SIG-M5 treated with dmso at 0.1 percent for 504 hours (cell line): ENCODE measurements at regions not wholly inside any gene's neighbourhood (a gene's known extent, or its start where the extent isn't known, plus 50 kb on each side); places are given as distances from the start of the nearest gene placed in this dataset.
"Not testable (repeated sequence)": the region's sequence is repeated elsewhere in the genome, so short reads cannot be mapped to it uniquely, and the experiment has no call there.

ENCODE experiments used
- DNase-seq: peaks from one replicate; lab custom pipeline; 2025; ENCODE audit not compliant: unreplicated experiment; lab: John Stamatoyannopoulos, UW

DNA sequence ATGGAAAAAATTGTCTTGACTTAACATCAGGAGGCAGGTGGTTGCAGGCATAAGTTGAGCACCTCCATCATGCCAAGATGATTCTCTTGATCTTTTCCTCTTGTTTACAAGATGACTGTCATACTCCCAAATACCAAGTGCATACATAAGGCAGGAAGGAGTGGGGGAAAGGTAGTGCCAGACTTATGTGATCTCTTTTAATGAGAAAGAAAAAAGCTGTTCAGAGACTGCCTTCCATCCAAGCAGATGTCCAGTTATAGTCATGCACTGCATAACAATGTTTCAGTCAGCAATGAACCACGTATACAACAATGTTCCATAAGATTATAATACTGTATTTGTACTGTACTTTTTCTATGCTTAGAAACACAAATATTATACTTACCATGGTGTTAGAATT, 135.7 kb downstream of the EHF start:
- no peak for DNase-seq

DNA sequence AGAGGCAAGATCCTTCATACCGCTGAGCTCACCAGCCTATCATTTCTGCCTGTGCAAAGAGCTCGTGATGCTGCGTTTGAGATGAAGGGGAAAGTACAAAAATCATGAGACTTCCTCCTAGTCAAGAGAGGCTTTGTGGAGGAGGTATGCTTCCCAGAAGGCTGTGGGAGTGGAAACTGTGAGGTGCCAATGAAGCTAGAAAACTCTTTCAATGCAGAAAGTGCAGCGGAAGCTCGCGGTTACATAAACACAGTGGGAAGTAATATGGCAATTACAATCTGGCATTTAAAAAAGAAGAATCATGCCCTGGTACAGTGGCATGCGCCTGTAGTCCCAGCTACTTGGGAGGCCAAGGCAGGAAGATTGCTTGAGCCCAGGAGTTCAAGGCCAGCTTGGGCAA, 134.8 kb downstream of the EHF start:
- no peak for DNase-seq

DNA sequence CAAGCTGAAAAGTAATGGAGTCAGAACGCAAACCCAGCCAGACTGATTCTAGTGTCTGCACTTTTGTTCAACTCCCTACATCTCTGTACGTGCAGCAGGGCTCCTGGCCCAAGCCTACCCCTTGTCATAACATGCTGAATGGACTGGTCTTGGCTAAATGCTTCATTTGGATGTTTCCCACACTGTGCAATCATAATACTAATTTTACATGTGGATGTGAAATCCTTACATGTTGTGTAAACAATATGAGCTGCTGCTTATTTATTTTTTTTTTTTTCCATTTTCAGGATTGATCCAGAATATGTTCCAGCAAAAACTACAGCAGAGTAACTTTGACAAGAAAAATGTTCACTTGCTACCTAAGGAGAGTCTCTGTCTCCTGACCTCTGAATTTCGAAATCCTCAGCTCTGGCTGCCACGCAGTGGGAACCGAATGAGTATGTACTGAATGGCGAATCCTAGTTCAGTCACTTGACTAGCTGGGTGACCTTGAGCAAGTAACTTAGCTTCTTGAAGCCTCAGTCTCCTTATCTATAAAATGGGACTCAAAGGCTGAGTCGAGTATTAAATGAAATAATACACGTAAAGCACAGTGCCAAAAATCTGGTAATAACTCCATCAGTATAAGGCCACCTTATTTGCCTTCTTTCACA, 133.4 kb downstream of the EHF start:
- DNase-seq = no peak

DNA sequence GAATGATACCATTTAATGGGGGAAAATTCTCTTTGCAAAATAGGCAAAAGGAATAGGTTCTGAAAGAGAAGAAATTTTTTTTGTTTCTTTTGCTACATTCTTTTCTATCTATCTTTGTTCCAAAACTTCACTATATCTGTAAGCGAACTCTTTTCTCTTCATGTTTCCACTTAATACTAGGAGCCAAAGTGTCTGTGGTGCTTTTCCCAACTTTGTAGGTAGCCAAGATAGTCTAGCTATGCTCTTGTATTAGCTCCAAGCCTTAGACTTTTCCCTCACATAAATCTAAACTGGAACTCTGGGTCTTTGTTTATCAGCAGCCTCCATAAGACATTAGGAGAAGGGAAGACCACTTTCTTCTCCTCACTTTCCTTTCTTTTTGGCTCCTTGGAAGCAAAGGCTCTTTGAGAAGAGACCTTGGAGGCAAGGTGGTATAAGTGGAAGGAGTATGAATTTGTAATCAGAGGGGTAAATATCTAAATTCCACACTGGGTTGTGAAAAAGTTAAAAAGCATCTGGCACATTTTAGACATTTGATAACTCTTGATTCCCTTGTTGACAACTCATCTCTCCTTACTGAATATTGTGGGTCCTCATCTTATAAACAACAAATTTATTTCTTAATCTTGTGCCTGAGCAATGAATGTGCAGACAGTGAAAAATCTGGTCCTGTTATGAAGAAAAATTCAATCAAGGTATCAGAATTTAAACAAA, 130.0 kb downstream of the EHF start:
- no peak for DNase-seq

DNA sequence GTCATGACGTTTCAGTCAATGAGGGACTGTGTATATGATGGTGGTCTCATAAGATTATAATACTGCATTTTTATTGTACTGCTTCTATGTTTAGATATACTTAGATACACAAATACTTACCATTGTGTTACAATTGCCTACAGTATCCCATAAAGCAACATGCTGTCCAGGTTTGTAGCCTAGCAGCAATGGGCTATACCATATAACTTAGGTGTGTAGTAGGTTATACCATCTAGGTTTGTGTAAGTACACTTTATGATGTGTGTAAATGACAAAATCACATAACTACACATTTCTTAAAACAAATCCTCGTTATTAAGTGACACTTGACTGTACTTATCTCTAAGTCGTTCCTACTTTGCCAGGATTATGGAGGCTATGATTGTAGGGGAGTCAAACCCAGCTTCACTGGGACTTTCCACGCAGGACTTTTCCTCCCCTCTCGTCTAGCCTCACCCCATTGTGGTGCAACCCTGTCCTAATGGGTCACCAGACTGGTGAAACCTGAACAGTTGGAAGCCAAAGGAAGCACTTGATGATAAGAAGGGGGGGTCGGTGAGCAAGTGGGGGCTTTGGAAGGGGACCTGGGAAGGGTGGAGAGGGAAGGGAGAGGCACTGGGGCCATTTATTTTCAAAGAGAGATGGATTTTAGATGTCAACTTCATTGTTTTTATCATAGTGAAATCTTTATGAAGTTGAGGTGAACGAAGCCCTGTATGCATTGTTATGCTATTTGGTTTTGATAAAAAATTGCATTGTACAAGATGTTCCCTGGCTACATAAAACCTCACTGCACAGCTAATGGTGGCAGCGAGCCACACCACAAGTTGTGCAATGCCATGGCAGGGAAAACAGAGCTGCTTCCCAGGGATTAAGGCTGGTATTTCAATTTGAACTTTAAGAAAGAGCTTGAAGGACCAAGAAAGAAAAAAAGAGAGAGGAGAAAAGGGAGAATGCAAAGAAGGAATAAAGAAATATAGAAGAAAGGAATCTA, 129.1 kb downstream of the EHF start:
- DNase-seq = no peak

DNA sequence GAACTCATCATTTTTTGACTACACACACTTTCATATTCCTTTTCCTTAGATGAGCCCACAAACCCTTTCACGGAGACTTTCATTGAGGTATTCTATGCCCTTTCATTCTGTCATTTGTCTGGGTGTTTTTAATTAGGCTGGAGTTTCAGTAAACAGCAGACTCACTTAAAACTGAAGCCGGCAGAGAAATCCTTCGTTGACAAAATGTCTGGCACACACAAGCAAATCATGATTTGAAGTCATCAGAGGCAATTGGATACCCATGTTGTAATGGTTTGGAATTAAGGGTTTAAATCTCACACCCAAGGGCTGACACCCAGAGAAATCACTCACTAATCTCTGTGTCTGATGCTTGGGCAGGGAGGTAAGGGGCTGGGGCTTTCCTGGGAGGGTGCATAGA, 127.1 kb downstream of the EHF start:
- DNase-seq = no peak

DNA sequence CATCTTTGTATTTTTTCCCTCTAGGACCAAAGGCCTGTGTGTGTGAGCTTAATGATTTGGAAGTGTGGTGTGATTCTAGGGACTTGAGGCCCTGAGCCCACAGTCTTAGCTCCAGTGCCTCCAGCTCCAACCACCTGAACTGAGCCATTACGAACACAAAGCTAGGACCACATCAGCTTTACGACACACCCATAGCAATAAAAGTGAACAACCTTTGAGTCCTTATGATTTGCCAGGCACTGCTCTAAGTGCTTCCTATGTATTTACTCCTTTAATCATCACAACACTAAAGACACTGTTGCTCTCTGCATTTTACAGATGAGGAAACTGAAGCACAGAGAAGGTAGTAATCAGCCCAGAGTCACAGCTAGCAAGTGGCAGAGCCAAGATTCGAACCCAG, 126.4 kb downstream of the EHF start:
- no peak for DNase-seq

DNA sequence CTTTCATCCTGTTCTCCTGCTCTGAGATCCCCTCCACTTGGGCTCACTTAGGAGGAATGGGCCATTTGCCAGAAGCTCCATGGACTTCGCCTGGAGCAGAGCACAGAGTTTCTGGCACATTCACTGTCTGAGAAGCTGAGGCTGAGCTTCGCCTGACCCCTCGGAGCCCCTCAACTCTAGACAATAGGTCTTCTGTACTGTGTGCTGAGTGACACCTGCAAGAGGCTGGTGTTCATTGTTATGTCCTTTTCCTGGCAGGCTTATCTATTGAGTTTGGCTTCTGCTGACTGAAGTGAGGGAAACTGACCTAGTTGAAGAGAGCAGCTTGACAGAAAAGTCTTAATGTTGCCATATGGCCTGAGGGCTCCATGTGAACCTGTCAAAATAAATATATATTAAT, 124.3 kb downstream of the EHF start:
- no peak for DNase-seq

DNA sequence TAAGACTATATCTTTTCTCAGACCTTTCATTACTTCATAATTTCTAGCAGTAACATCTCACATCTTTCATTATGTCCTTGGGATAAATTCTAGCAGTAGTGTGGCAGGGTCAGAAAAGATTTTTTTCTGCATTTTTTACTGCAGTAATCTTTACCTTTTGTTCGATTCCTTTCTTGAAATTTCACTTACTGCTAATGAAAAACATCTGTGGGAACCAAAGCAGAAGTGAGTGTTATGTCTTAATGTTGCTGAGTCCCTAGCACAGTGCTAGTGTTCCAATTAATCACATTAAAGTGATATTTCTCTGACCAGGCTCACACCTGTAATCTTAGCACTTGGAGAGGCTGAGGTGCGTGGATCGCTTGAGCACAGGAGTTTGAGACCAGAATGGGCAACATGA, 123.6 kb downstream of the EHF start:
- DNase-seq = no peak

DNA sequence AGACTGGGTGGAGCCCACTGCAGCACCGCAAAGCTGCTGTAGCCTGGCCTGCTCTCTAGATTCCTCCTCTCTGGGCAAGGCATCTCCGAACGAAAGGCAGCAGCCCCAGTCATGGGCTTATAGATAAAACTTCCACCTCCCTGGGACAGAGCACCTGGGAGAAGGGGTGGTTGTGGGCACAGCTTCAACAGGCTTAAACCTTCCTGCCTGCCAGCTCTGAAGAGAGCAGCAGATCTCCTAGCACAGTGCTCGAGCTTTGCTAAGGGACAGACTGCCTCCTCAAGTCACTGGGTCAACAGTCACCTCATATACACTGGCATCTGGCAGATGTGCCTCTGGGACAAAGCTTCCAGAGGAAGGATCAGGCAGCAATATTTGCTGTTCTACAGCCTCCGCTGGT, 117.3 kb downstream of the EHF start:
- no peak for DNase-seq

DNA sequence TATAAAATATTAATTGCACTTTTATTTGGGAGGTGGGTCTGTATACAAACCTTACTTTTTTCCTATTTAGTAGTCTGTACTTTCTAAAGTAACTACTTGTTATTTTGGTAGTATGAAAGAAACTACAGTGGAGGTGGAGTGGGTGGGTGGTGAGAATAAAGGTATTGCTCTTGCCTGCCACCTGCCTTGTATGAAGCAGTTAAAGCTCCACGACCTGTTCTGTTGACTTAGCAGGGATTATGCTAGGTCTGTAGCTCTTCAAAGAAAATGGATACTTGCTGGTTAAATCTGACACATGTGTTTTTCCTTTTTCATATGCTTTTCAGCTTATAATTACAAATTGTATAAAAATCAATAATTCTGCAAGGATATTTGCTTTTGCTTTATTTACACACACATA, 111.9 kb downstream of the EHF start:
- DNase-seq = no peak

DNA sequence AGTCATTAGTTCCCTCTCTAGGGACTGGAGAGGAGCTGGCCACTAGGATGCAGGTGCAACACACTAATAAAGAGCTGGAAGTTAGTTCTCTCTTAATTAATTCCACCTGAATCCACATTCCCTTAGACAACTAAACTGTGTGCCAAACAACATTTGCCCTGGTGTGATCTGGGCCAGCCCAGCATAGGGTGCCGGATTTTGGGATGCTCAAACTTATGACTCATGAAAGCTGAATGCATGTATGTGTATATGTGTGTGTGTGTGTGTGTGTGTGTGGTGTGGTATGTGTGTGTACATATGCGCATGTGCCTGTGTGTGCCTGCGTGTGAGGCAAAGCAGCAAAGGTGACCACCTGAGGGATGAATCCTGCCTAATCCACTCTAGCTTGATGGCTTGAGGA, 110.7 kb downstream of the EHF start:
- DNase-seq = no peak

DNA sequence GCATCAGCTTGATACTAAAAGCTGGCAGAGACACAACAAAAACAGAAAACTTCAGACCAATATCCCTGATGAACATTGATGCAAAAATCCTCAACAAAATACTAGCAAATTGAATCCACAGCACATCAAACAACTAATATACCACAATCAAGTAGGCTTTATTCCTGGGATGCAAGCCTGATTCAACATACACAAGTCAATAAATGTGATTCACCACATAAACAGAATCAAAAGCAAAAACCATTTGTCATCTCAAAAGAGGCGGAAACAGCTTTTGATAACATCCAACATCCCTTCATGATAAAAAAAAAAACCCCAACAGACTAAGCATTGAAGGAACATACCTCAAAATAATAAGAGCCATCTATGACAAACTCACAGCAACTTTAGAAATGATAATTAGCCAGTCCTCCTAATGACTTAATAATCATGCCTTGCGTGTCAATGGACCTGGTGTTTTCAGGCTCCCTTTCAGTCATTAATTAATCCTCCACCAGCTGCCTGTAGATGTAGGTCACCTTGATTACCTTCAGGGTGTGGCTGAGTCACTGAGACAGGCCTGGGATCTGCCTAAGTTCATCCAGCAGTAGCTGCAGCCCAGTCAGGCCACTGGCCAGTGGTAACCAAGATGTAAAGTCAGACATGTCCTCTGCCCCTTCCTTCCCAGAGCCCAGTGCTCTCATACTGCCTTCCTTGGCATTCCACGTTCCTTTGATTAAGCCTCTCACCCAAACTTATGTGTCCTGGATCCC, 109.8 kb downstream of the EHF start:
- DNase-seq = no peak

DNA sequence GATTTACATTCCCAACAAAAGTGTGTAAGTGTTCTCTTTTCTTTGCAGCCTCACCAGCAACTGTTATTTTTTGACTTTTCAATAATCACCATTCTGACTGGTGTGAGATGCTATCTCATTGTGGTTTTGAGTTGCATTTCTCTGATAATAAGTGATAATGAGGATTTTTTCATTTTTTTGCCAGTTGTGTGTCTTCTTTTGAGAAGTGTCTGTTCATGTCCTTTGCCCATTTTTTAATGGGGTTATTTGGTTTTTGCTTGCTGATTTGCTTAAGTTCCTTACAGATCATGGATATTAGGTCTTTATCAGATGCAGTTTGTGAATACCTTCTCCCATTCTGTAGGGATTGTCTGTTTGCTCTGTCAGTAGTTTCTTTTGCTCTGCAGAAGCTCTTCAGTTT, 107.7 kb downstream of the EHF start:
- DNase-seq = no peak

DNA sequence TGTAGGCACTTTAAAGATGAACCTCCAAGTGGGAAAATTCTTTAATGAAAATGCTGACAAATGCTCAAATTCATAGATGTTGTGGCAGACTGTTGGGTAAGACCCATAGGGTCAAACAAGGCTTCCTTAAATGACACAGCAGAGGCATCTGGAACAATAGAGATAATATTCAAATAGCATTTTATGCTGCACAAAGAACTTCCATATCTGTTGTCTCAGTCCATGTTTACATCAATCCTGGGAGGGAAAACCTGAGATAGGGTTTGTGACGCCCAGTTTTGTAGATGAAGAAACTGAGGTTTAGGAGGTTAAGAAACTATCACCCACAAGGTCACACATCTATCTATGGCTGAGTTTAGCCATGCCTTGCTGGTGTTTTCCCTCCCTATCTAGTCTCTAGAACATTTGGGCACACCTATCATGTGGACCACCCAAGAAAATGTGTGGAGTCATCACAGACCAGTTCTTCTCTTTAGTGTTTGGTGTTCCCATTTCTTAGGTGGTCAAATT, 106.4 kb downstream of the EHF start:
- no peak for DNase-seq

DNA sequence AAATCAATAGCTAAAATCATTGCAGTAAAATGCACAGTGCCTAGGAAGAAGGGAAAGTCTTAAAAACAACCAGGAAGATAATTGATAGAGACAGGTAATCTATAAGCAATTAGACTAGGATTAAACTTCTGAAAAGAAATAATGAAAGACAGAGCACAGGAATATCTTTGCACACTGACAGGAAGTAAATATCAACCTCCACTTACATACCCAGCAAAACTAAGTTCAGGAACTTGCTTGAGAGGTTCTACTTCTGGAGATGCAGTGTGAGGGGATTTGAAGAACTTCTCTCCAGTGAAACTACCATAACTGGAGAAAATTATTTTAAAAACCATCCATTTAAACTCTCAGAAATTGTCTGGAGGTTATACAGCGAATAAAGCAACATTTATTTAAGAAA, 104.1 kb downstream of the EHF start:
- no peak for DNase-seq

DNA sequence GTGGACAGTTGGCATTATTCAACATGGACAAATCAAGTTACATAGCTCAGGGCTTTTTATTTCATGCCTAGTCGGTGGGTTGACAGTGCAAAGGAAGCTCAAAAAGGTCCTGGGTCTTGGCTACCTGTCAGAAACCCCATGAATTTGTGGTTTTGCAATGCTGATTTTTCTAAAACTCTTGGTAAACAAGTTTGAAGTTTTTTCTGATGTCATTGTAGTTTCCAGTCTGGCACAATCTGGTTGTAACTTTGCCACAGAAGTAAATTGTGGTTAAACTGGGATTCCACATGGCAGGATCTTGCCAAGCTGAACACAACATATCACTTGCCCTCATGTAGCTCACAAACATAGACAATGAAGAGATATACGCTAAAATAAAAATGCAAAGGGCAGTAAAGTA, 100.8 kb downstream of the EHF start:
- no peak for DNase-seq

DNA sequence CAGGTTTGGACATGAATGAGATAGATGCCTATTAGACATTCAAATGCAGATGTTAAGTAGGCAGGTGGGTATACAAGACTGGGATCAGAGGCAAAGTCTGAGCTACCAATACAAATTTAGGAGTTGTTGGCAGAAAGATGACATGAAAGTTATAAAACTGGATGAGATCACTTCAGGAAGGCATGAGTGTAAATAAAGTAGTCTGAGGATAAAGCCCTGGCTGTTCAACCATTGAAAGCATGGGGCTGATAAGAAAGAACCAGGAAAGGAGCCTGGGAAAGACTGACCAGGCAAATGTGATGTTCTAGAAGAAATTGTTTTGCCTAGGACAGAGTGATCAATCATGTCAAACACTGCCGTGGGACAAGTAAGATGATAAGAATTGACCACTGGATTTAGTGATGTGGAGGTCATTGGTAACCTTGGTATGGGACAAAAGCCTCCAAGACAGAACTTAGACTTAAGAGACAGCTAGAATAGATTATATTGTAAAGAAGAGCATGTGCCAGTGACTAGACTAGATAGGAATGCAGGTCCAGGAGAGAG, 98.5 kb downstream of the EHF start:
- no peak for DNase-seq

DNA sequence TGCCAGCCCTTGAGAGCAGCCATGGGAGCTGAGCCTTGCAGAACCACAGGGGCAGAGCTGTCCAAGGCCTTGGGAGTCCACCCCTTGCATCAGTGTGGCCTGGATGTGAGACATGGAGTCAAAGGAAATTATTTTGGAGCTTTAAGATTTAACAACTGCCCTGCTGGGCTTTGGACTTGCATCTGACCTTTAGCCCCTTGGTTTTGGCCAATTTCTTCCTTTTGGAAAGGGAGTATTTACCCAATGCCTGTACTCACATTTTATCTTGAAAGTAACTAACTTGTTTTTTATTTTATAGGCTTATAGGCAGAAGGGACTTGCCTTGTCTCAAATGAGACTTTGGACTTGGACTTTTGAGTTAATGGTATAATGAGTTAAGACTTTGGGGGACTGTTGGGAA, 92.7 kb downstream of the EHF start:
- not testable (repeated sequence) for DNase-seq
